HL-60/S4 treated with retinoic acid at 250 ng/mL for 4 days and 3 days (cell line): ENCODE measurements at regions not wholly inside any gene's neighbourhood (a gene's known extent, or its start where the extent isn't known, plus 50 kb on each side); places are given as distances from the start of the nearest gene placed in this dataset.
"Not testable (repeated sequence)": the region's sequence is repeated elsewhere in the genome, so short reads cannot be mapped to it uniquely, and the experiment has no call there.

Experiments used
- in situ Hi-C: fragments of 300-500 bp; cut with MboI; formaldehyde crosslinking; loops from 2 replicates; pipeline ENCODE4 v1.7.0; 2022; ENCODE audit warnings: low sequenced_read_pairs

- in situ Hi-C loops, result no loop called here
These were observed 244.3 kb downstream of the CCER1 start for GRCh38 chr12:90710711-90711110.

- in situ Hi-C loops, result no loop called here
These were observed 248.9 kb downstream of the CCER1 start for GRCh38 chr12:90706036-90706435.

- in situ Hi-C loops, result no loop called here
These were observed 259.6 kb downstream of the CCER1 start for GRCh38 chr12:90695415-90695814.

GRCh38 chr12:90690120-90690519 lies 264.9 kb downstream of the CCER1 start:
- in situ Hi-C loops, result no loop called here

GRCh38 chr12:90687682-90688081 lies 267.3 kb downstream of the CCER1 start:
- in situ Hi-C loops, result not testable (repeated sequence)

- in situ Hi-C loops, result no loop called here
These were observed 271.1 kb downstream of the CCER1 start for GRCh38 chr12:90683871-90684270.

- in situ Hi-C loops, result no loop called here
These were observed 272.6 kb downstream of the CCER1 start for GRCh38 chr12:90682398-90682797.

- in situ Hi-C loops, result no loop called here
These were observed 275.3 kb downstream of the CCER1 start for GRCh38 chr12:90679674-90680073.

- in situ Hi-C loops, result no loop called here
These were observed 277.4 kb downstream of the CCER1 start for GRCh38 chr12:90677552-90677951.

GRCh38 chr12:90677055-90677454 lies 277.9 kb downstream of the CCER1 start:
- in situ Hi-C loops, result no loop called here

GRCh38 chr12:90675106-90675505 lies 279.9 kb downstream of the CCER1 start:
- in situ Hi-C loops, result no loop called here

GRCh38 chr12:90672081-90672480 lies 282.9 kb downstream of the CCER1 start:
- in situ Hi-C loops, result no loop called here

GRCh38 chr12:90663949-90664348 lies 291.0 kb downstream of the CCER1 start:
- in situ Hi-C loops, result not testable (repeated sequence)

- in situ Hi-C loops, result no loop called here
These were observed 295.9 kb downstream of the CCER1 start for GRCh38 chr12:90659060-90659459.

GRCh38 chr12:90653040-90653439 lies 301.9 kb downstream of the CCER1 start:
- in situ Hi-C loops, result no loop called here

- in situ Hi-C loops, result no loop called here
These were observed 302.7 kb downstream of the CCER1 start for GRCh38 chr12:90652280-90652679.

GRCh38 chr12:90645181-90645580 lies 309.8 kb downstream of the CCER1 start:
- in situ Hi-C loops, result no loop called here

- in situ Hi-C loops, result no loop called here
These were observed 323.3 kb downstream of the CCER1 start for GRCh38 chr12:90631591-90632212.

GRCh38 chr12:90630006-90630405 lies 325.0 kb downstream of the CCER1 start:
- in situ Hi-C loops, result no loop called here

GRCh38 chr12:90628213-90628612 lies 326.8 kb downstream of the CCER1 start:
- in situ Hi-C loops, result no loop called here

- in situ Hi-C loops, result no loop called here
These were observed 327.6 kb downstream of the CCER1 start for GRCh38 chr12:90627180-90627896.

- in situ Hi-C loops, result no loop called here
These were observed 332.5 kb downstream of the CCER1 start for GRCh38 chr12:90622431-90622830.

- in situ Hi-C loops, result no loop called here
These were observed 333.0 kb downstream of the CCER1 start for GRCh38 chr12:90621927-90622326.
